SU-DHL-6 (cell line): ENCODE measurements at regions not wholly inside any gene's neighbourhood (a gene's known extent, or its start where the extent isn't known, plus 50 kb on each side); places are given as distances from the start of the nearest gene placed in this dataset.
"Not testable (repeated sequence)": the region's sequence is repeated elsewhere in the genome, so short reads cannot be mapped to it uniquely, and the experiment has no call there.

Experiments used
- H2AFZ ChIP-seq: fragments of 200-600 bp; sonication (generic); 2 replicates; pipeline ENCODE4 v1.6.1; 2014; ENCODE audit warnings: low read depth, mild to moderate bottlenecking, moderate library complexity, mixed read lengths, antibody characterized with exemption, low read length; ENCODE audit not compliant: severe bottlenecking
- H3F3A ChIP-seq: fragments of 200-600 bp; shearing (Covaris generic); 2 replicates; pipeline ENCODE4 v1.6.0; 2016; ENCODE audit warnings: antibody characterized with exemption, mild to moderate bottlenecking; ENCODE audit not compliant: insufficient read depth
- H3K27ac ChIP-seq: fragments of 200-600 bp; sonication (generic); 2 replicates; pipeline ENCODE4 v1.5.1; 2016; ENCODE audit warnings: low read depth, mild to moderate bottlenecking, low read length, moderate library complexity, mixed read lengths
- H3K27me3 ChIP-seq: fragments of 200-600 bp; sonication (generic), shearing (Covaris generic); 2 replicates; pipeline ENCODE4 v1.6.0; 2014; ENCODE audit warnings: mild to moderate bottlenecking, low read length
- H3K36me3 ChIP-seq: fragments of 200-600 bp; sonication (generic); 2 replicates; pipeline ENCODE4 v1.6.1; 2014; ENCODE audit warnings: mild to moderate bottlenecking, low read length, mixed read lengths
- H3K4me2 ChIP-seq: fragments of 300-600, 200-600 bp; shearing (Covaris generic), sonication (generic); 2 replicates; pipeline ENCODE4 v1.6.0; 2014; ENCODE audit warnings: low read length, low read depth, mild to moderate bottlenecking; ENCODE audit not compliant: poor library complexity, severe bottlenecking
- H3K4me3 ChIP-seq: fragments of 200-600 bp; sonication (generic); 2 replicates; pipeline ENCODE4 v1.5.1; 2014; ENCODE audit warnings: antibody characterized with exemption, low read length, mild to moderate bottlenecking, mixed read lengths; ENCODE audit not compliant: insufficient read depth, poor library complexity, severe bottlenecking
- H3K79me2 ChIP-seq: fragments of 200-600 bp; sonication (generic); 2 replicates; pipeline ENCODE4 v1.6.1; 2014; ENCODE audit warnings: mild to moderate bottlenecking, low read length, moderate library complexity; ENCODE audit not compliant: insufficient read depth
- H3K9ac ChIP-seq: fragments of 200-600 bp; sonication (generic); 2 replicates; pipeline ENCODE4 v1.7.0; 2014; ENCODE audit warnings: mild to moderate bottlenecking, low read length
- H3K9me2 ChIP-seq: fragments of 200-600 bp; sonication (generic); replicated peaks from 2 replicates; pipeline ENCODE4 v1.6.1; 2014; ENCODE audit warnings: low read length; ENCODE audit not compliant: insufficient read depth
- H3K9me3 ChIP-seq: fragments of 200-600 bp; sonication (generic); 2 replicates; pipeline ENCODE4 v1.6.1; 2014; ENCODE audit warnings: low read length, mixed read lengths; ENCODE audit not compliant: insufficient read depth
- H4K20me1 ChIP-seq: fragments of 200-600 bp; sonication (generic); 2 replicates; pipeline ENCODE4 v1.6.1; 2014; ENCODE audit warnings: low read depth, mild to moderate bottlenecking, antibody characterized with exemption, low read length, moderate library complexity, mixed read lengths
- EZH2phosphoT487 ChIP-seq: fragments of 200-600 bp; sonication (generic), shearing (Covaris generic); conservative IDR thresholded peaks from 2 replicates; pipeline ENCODE4 v1.6.1; 2018; ENCODE audit warnings: mild to moderate bottlenecking, antibody characterized with exemption, low read length, moderate library complexity, mixed read lengths
- TF ChIP-seq, protein P1 (sequence below): fragments of 200-600 bp; sonication (generic); IDR thresholded peaks from one replicate; pipeline ENCODE4 v1.5.1; 2017; ENCODE audit warnings: antibody characterized with exemption, mild to moderate bottlenecking, low read length, moderate library complexity; ENCODE audit not compliant: insufficient read depth, poor library complexity, severe bottlenecking

DNA sequence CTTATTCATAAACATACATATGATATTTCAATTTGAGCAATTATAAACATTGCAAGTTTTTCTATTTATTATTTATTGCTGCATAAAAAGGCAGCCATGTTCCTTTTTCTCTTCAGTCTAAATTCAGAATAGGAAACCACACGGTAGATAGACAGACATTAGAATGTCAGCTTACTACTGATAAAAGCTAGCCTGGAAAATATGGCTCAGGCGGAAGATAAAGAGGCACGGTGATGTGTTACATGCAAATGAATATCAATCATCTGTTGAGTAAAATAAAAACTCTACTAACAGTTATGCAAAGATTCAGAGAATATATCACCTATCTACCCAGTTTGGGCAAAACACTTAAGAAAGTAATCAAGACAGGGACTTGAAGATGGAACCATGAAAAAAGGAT, 73.5 kb upstream of the PDSS1 start:
- Histone ChIP-seq H3K36me3 (no peaks in the 10 kb centered on the region), H4K20me1 (no peaks in the 10 kb centered on the region), H3K27me3 (no peaks in the 10 kb centered on the region), H3K9ac (no peak overlapping the region), H3K4me3 (no peak overlapping the region), H3K9me3 (no peaks in the 10 kb centered on the region), H2AFZ (no peak overlapping the region), H3K79me2 (no peaks in the 10 kb centered on the region), H3F3A (no peaks in the 10 kb centered on the region), H3K27ac (no peak overlapping the region), H3K4me2 (no peak overlapping the region), H3K9me2 (no peaks in the 10 kb centered on the region)
- TF ChIP-seq, protein P1, sequence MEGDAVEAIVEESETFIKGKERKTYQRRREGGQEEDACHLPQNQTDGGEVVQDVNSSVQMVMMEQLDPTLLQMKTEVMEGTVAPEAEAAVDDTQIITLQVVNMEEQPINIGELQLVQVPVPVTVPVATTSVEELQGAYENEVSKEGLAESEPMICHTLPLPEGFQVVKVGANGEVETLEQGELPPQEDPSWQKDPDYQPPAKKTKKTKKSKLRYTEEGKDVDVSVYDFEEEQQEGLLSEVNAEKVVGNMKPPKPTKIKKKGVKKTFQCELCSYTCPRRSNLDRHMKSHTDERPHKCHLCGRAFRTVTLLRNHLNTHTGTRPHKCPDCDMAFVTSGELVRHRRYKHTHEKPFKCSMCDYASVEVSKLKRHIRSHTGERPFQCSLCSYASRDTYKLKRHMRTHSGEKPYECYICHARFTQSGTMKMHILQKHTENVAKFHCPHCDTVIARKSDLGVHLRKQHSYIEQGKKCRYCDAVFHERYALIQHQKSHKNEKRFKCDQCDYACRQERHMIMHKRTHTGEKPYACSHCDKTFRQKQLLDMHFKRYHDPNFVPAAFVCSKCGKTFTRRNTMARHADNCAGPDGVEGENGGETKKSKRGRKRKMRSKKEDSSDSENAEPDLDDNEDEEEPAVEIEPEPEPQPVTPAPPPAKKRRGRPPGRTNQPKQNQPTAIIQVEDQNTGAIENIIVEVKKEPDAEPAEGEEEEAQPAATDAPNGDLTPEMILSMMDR: no peak
- TF ChIP-seq EZH2phosphoT487: no peak

DNA sequence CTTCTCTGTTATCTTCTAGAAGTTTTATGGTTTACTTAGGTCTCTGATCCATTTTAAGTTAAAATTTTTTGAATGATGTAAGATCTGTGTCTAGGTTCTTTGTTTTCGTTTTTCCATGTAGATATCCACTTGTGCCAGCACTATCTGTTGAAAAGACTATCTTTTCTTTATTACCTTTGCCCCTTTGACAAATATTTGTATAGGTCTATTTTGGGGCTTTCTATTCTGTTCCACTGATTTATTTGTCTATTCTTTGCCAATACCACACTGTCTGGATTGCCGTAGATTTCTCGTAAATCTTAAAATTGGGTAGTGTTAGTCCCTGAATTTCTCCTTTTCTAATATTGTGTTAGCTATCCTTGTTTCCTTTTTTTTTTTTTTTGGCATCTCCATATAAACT, 71.4 kb upstream of the PDSS1 start:
- H3K36me3 ChIP-seq: no peaks in the 10 kb centered on the region
- H3K4me2 ChIP-seq: no peak overlapping the region
- no peaks in the 10 kb centered on the region for H3K9me2 ChIP-seq
- no peaks in the 10 kb centered on the region for H3F3A ChIP-seq
- TF ChIP-seq EZH2phosphoT487: no peak
- H3K4me3 ChIP-seq: no peak overlapping the region
- H2AFZ ChIP-seq: no peak overlapping the region
- no peaks in the 10 kb centered on the region for H3K27me3 ChIP-seq
- H4K20me1 ChIP-seq: no peaks in the 10 kb centered on the region
- H3K27ac ChIP-seq: no peak overlapping the region
- no peaks in the 10 kb centered on the region for H3K79me2 ChIP-seq
- no peaks in the 10 kb centered on the region for H3K9me3 ChIP-seq
- no peak overlapping the region for H3K9ac ChIP-seq

DNA sequence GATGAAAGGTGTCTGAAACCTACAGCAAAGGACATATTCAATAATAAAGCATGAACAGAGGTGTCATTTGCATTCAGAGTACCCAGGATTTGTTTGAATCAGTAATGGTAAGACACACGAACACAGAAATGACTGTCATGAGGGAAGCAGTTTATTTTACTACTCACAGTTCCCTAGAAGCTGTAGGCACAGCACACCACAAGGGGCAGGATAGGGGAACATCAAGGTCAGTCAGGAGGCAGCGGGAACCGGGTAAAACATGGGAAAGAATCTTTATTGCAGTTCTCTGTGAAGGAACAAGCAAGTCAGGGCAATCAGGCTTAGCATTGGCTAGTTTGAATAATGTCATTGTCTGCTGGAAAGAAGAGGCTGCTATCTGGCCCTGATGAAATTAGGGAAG, 70.2 kb upstream of the PDSS1 start:
- TF ChIP-seq EZH2phosphoT487: no peak
- TF ChIP-seq, protein P1: no peak
- Histone ChIP-seq H3K9ac (no peak overlapping the region), H3K4me3 (no peak overlapping the region), H3K4me2 (no peak overlapping the region), H3K27ac (no peak overlapping the region), H3K9me3 (no peaks in the 10 kb centered on the region), H3F3A (no peaks in the 10 kb centered on the region), H3K27me3 (no peaks in the 10 kb centered on the region), H3K36me3 (no peaks in the 10 kb centered on the region), H3K79me2 (no peaks in the 10 kb centered on the region), H4K20me1 (no peaks in the 10 kb centered on the region), H3K9me2 (no peaks in the 10 kb centered on the region), H2AFZ (no peak overlapping the region)

DNA sequence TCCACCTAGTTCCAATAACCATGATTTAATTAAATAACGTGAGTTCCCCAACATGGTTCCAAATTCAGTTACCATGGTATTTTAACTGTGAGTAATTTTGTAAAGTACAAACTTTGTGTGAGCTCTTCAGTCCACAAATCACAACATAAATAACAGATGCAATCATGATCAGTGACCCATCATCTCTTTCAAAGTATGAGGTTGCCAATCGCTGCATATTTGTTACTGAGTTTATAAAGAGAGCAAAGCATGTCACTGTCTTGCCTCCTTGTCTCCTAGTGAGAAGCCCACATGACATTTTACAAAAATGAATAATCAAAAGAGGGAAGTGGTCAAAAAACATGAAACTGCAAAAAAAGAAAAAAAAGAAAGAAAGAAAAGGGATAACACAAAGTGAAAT, 69.1 kb upstream of the PDSS1 start:
- Histone ChIP-seq H3K9me3 (no peaks in the 10 kb centered on the region), H3K9ac (no peak overlapping the region), H3K4me3 (no peak overlapping the region), H3K36me3 (no peaks in the 10 kb centered on the region), H3K9me2 (no peaks in the 10 kb centered on the region), H2AFZ (no peak overlapping the region), H3K27ac (peak overlapping the region; percentile 58; the same call in 1 of the 2 replicates), H3F3A (no peaks in the 10 kb centered on the region), H4K20me1 (no peaks in the 10 kb centered on the region), H3K79me2 (no peaks in the 10 kb centered on the region), H3K27me3 (no peaks in the 10 kb centered on the region), H3K4me2 (no peak overlapping the region)
- TF ChIP-seq, protein P1: no peak

DNA sequence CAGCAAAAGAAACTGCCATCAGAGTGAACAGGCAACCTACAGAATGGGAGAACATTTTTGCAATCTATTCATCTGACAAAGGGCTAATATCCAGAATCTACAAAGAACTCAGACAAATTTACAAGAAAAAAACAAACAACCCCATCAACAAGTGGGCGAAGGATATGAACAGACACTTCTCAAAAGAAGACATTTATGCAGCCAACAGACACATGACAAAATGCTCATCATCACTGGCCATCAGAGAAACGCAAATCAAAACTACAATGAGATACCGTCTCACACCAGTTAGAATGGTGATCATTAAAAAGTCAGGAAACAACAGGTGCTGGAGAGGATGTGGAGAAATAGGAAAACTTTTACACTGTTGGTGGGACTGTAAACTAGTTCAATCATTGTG, 65.3 kb upstream of the PDSS1 start:
- H3K27me3 ChIP-seq, H3K36me3 ChIP-seq, H4K20me1 ChIP-seq, H3K9me2 ChIP-seq, H3K4me3 ChIP-seq, H3K4me2 ChIP-seq, H3K9me3 ChIP-seq, H3F3A ChIP-seq, H3K79me2 ChIP-seq, H3K9ac ChIP-seq, H2AFZ ChIP-seq, H3K27ac ChIP-seq: not testable (repeated sequence)

DNA sequence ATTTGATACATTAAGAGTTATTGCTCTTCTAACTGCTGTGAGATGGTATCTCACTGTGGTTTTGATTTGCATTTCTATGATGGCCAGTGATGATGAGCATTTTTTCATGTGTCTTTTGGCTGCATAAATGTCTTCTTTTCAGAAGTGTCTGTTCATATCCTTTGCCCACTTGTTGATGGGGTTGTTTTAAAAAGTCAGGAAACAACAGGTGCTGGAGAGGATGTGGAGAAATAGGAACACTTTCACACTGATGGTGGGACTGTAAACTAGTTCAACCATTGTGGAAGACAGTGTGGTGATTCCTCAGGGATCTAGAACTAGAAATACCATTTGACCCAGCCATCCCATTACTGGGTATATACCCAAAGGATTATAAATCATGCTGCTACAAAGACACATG, 63.4 kb upstream of the PDSS1 start:
- H3K36me3 ChIP-seq, H3K27me3 ChIP-seq, H3K27ac ChIP-seq: not testable (repeated sequence)

More for the DNA sequence above, 63.4 kb upstream of the PDSS1 start:
- not testable (repeated sequence) for H2AFZ ChIP-seq, H3F3A ChIP-seq, H3K4me3 ChIP-seq, H3K9ac ChIP-seq, H4K20me1 ChIP-seq, H3K9me2 ChIP-seq, H3K4me2 ChIP-seq, H3K79me2 ChIP-seq, H3K9me3 ChIP-seq
